HFFc6 (cell line): ENCODE measurements at regions not wholly inside any gene's neighbourhood (a gene's known extent, or its start where the extent isn't known, plus 50 kb on each side); places are given as distances from the start of the nearest gene placed in this dataset.

Experiments used
- DNase-seq: peaks from one replicate; pipeline ENCODE4 v3.0.0-alpha.2; 2018
- H3K27ac Mint-ChIP-seq: 2 replicates; pipeline ENCODE4 v1.8.0; 2020; ENCODE audit warnings: mild to moderate bottlenecking, mixed read lengths
- H3K27me3 Mint-ChIP-seq: 2 replicates; pipeline ENCODE4 v1.8.0; 2021; ENCODE audit warnings: mild to moderate bottlenecking, moderate library complexity, mixed read lengths; ENCODE audit not compliant: insufficient read depth
- H3K36me3 Mint-ChIP-seq: 2 replicates; pipeline ENCODE4 v1.8.0; 2021; ENCODE audit warnings: low read depth, mixed read lengths
- H3K4me1 Mint-ChIP-seq: 2 replicates; pipeline ENCODE4 v1.8.0; 2020; ENCODE audit warnings: low read depth, mixed read lengths
- H3K4me3 Mint-ChIP-seq: 2 replicates; pipeline ENCODE4 v1.8.0; 2020; ENCODE audit warnings: mild to moderate bottlenecking, moderate library complexity, mixed read lengths
- H3K9me3 Mint-ChIP-seq: 2 replicates; pipeline ENCODE4 v1.8.0; 2020; ENCODE audit warnings: mild to moderate bottlenecking, mixed read lengths
- TF ChIP-seq, protein P1 (sequence below): fragments of 200-600 bp; sonication (generic); IDR thresholded peaks from 2 replicates; pipeline ENCODE4 v1.5.0; 2021; ENCODE audit warnings: antibody characterized with exemption, mild to moderate bottlenecking

DNA sequence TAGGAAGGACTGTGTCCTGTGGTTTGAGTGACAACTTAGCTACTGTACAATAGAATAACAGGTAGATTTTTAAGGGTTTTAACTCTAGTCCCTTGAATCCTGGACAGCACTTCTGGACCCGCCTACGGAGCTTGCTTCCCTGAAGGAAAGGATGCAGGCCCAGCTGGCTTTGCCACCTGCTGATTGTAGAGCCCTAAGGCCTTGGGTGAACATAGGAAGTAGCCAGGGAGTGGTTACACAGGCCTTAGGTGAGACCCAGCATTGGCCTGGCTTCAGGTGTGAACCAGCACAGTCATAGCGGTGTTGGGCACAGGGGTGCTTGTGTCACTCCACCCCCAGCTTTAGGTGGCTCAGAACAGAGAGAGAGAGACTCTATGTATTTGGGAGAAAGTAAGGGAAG, 413.5 kb downstream of the GRIA2 start:
- H3K27ac Mint-ChIP-seq = no peak overlapping the region
- no peaks in the 10 kb centered on the region for H3K36me3 Mint-ChIP-seq

DNA sequence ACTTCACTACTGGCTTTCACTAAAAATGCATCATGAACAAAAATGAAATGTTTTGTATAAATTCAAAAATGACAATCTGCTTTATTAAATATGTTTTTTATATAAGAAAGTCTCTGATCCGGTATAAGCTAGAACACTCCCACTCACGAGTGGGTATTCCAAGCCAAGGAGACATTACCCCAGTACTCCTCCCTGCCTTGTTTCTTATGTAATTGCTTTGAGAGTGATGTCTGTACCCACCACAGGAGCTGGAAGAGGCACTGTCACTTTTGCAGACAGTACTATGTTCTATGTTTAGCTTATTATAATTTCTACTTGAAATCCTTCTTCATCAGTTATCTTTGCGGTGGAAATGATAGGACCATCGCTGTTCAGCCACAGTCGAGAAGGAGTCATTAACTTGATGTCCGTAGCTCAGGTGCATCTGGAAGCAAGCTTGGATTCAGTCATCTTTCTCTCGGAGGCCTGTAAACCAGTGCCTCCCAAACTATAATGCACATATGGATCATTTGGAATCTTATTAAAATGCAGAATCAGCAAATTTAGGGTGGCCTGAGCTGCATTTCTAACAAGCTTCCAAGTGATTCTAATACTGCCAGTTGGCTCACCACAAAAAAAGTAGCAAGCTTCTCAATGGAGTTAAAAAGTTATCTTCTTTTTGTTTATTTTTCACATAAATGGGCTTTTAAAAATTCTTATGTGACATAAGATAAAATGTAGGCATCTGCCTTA, 396.4 kb downstream of the GRIA2 start:
- DNase-seq = no peak
- Mint-ChIP-seq H3K4me3 (no peak overlapping the region), H3K4me1 (no peaks in the 10 kb centered on the region), H3K9me3 (peaks cover 14% of the 10 kb centered on the region), H3K27ac (no peak overlapping the region), H3K36me3 (no peaks in the 10 kb centered on the region), H3K27me3 (no peaks in the 10 kb centered on the region)
- TF ChIP-seq, protein P1, sequence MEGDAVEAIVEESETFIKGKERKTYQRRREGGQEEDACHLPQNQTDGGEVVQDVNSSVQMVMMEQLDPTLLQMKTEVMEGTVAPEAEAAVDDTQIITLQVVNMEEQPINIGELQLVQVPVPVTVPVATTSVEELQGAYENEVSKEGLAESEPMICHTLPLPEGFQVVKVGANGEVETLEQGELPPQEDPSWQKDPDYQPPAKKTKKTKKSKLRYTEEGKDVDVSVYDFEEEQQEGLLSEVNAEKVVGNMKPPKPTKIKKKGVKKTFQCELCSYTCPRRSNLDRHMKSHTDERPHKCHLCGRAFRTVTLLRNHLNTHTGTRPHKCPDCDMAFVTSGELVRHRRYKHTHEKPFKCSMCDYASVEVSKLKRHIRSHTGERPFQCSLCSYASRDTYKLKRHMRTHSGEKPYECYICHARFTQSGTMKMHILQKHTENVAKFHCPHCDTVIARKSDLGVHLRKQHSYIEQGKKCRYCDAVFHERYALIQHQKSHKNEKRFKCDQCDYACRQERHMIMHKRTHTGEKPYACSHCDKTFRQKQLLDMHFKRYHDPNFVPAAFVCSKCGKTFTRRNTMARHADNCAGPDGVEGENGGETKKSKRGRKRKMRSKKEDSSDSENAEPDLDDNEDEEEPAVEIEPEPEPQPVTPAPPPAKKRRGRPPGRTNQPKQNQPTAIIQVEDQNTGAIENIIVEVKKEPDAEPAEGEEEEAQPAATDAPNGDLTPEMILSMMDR = no peak

More for the DNA sequence above, 413.5 kb downstream of the GRIA2 start:
- Mint-ChIP-seq H3K4me3 (no peak overlapping the region), H3K9me3 (peaks cover 33% of the 10 kb centered on the region), H3K27me3 (no peaks in the 10 kb centered on the region), H3K4me1 (no peaks in the 10 kb centered on the region)
- no peak for DNase-seq
- TF ChIP-seq, protein P1 = no peak

DNA sequence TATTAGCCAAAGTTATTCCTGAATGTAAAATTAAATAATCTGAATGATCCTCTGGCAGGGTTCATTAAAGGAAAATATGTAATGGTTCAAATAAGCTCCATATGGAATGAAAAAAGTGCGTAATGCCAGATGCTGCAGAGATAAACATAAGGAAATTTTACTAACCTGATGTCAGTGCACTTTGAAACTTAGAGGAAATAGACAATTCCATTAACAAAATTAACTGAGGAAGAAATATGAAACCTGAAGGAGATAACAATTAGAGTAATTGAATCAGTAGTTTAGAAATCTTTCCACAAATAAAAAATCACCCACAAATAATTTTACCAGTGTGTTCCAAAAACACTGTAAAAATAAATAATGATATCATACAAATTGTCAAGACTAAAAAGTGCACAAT, 387.5 kb downstream of the GRIA2 start:
- Mint-ChIP-seq H3K27me3 (no peaks in the 10 kb centered on the region), H3K4me1 (no peaks in the 10 kb centered on the region), H3K27ac (no peak overlapping the region), H3K36me3 (no peaks in the 10 kb centered on the region), H3K9me3 (peaks cover 4% of the 10 kb centered on the region), H3K4me3 (no peak overlapping the region)
- TF ChIP-seq, protein P1 = no peak
- DNase-seq = no peak

DNA sequence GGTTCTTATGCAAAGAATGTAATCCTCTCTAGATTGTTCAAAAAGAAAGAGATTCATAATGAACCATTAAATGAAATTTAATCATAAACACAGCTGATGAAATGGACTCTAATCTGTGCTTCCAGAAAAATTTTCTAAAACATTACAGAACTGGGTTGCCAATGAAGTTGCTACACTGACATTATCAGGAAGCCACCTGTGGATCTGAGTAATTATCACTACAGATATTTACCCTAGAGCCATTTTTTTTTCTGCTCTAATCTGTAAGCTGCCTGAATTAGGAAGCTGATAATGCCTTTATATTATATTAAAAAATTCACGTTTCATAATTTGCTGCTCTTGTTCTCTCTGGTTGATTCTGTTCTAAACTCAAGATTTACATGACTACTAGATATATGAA, 380.1 kb downstream of the GRIA2 start:
- no peaks in the 10 kb centered on the region for H3K36me3 Mint-ChIP-seq
- no peak overlapping the region for H3K27ac Mint-ChIP-seq
- H3K4me3 Mint-ChIP-seq = no peak overlapping the region
- H3K9me3 Mint-ChIP-seq = peaks cover 27% of the 10 kb centered on the region
- TF ChIP-seq, protein P1 = no peak
- H3K27me3 Mint-ChIP-seq = no peaks in the 10 kb centered on the region
- no peaks in the 10 kb centered on the region for H3K4me1 Mint-ChIP-seq
- no peak for DNase-seq

DNA sequence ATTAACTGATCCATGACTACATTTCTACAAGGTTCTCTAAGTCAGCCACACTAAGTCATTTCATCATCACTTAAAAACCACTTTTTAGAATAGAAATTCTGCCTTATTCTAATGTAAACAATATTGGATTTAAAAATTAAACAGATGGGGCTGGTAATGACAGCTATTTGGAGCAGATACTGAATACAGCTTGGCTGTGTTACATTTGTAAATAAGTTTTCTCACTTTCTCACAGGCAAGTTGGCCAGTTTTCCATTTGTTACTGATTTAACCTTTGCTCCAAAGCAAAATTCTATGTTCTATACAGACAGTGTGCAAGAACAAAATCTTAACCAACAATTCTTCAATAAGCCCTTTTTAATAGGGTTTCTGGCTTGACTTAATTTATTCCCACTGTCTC, 370.7 kb downstream of the GRIA2 start:
- H3K36me3 Mint-ChIP-seq = no peaks in the 10 kb centered on the region
- H3K27ac Mint-ChIP-seq = no peak overlapping the region
- H3K27me3 Mint-ChIP-seq = no peaks in the 10 kb centered on the region
- no peak for DNase-seq
- TF ChIP-seq, protein P1 = no peak
- peaks cover 27% of the 10 kb centered on the region for H3K9me3 Mint-ChIP-seq
- no peak overlapping the region for H3K4me3 Mint-ChIP-seq
- no peaks in the 10 kb centered on the region for H3K4me1 Mint-ChIP-seq
